GM10248 (cell line): ENCODE measurements at regions not wholly inside any gene's neighbourhood (a gene's known extent, or its start where the extent isn't known, plus 50 kb on each side); places are given as distances from the start of the nearest gene placed in this dataset.

Experiments
- CTCF ChIA-PET: fragments of 300-600 bp; sonication (Branson Sonifier 250); formaldehyde crosslinking; extraction: SDS; loops from one replicate; lab custom pipeline; 2021; ENCODE audit warnings: antibody characterized with exemption; lab: Yijun Ruan, JAX
- POLR2A ChIA-PET: fragments of 350-650 bp; sonication (Branson Sonifier 250); formaldehyde crosslinking; extraction: SDS; loops from one replicate; lab custom pipeline; 2020; ENCODE audit warnings: antibody characterized with exemption; lab: Yijun Ruan, JAX
- DNase-seq: peaks from one replicate; pipeline ENCODE4 v3.0.0; 2012; ENCODE audit errors: extremely low spot score
- CTCF ChIP-seq: IDR thresholded peaks from 2 replicates; pipeline ENCODE4 v1.5.1; 2012; ENCODE audit warnings: mild to moderate bottlenecking, low read depth; ENCODE audit errors: extremely low read depth, missing control alignments, control extremely low read depth

- no peak for DNase-seq
- TF ChIP-seq CTCF: no peak
- POLR2A ChIA-PET: interaction anchor here (1.1 kb wide), 1 partner anchor 257 kb away, joined by 3 read pairs; the partner anchor contains the start of gene EFNB1
- CTCF ChIA-PET: interaction anchor here (0.6 to 1.1 kb wide), 2 partner anchors 8 to 10 kb away, joined by 4 read pairs; no protein-coding TSS in a partner anchor
Observed at GRCh38 chrX:69085826-69086225, 79.4 kb downstream of the PJA1 start.

GRCh38 chrX:69085151-69085550, 80.1 kb downstream of the PJA1 start:
- TF ChIP-seq CTCF: no peak
- ChIA-PET CTCF (interaction anchor here (0.6 to 1.1 kb wide), 2 partner anchors 9 to 10 kb away, joined by 4 read pairs; no protein-coding TSS in a partner anchor), POLR2A (interaction anchor here (1.1 kb wide), 1 partner anchor 256 kb away, joined by 3 read pairs; the partner anchor contains the start of gene EFNB1)
- DNase-seq: no peak

- ChIA-PET POLR2A (no interaction called here), CTCF (no interaction called here)
Observed at GRCh38 chrX:69083801-69084200, 81.5 kb downstream of the PJA1 start.

GRCh38 chrX:69083361-69083760, 81.9 kb downstream of the PJA1 start:
- ChIA-PET CTCF (no interaction called here), POLR2A (no interaction called here)
- no peak for DNase-seq
- TF ChIP-seq CTCF: no peak

More at GRCh38 chrX:69083801-69084200, 81.5 kb downstream of the PJA1 start:
- no peak for TF ChIP-seq CTCF
- no peak for DNase-seq

- ChIA-PET POLR2A (no interaction called here), CTCF (no interaction called here)
- no peak for TF ChIP-seq CTCF
- DNase-seq: no peak
Observed at GRCh38 chrX:69082753-69083150, 82.5 kb downstream of the PJA1 start.

GRCh38 chrX:69082055-69082752, 83.0 kb downstream of the PJA1 start:
- ChIA-PET CTCF (no interaction called here), POLR2A (no interaction called here)
- TF ChIP-seq CTCF: no peak
- DNase-seq: no peak
